ENCODE measurements at regions not wholly inside any gene's neighbourhood (a gene's known extent, or its start where the extent isn't known, plus 50 kb on each side); places are given as distances from the start of the nearest gene placed in this dataset.

- no peak for DNase-seq
Observed at GRCh38 chr7:35384761-35385700, 131.1 kb upstream of the TBX20 start.

DNA sequence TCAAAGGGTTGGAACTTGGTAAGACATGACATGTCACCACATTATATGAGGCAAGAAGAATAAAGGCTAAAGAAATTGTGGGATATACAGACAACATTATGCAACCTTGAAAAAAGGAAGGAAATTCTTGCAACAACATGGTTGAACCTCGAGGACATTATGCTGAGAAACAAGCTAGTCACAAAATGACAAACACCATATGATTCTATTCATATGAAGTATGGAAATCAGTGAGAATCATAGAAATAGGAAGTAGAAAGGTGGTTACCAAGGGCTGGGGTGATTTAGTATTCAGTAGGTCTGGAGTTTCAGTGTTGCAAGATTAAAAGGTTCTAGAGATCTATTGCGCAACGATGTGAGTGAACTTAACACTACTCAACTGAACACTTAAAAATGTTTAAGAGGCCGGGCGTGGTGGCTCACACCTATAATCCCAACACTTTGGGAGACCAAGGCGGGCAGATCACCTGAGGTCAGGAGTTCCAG lies 126.9 kb upstream of the TBX20 start:
- peak; percentile 93 to 94 for DNase-seq

DNA sequence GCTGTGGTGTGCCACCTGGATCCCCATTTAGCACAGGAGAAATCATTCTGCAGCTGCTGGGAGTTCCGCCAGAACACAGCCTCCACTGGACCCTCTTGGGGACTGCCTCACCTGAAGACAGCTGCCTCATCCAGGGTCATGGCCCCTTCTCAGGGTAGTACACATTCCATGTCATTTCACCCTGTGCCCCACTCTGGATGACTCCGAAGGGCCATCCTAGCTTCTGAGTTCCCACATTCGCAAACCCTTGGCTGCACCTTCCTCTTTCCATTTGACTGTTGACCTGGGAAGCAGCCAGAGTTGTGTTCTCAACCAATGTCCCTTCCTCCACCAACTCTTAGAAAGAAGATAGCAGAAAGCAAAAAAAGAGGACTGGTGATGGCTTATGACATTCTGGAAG lies 125.6 kb upstream of the TBX20 start:
- DNase-seq = no peak

DNA sequence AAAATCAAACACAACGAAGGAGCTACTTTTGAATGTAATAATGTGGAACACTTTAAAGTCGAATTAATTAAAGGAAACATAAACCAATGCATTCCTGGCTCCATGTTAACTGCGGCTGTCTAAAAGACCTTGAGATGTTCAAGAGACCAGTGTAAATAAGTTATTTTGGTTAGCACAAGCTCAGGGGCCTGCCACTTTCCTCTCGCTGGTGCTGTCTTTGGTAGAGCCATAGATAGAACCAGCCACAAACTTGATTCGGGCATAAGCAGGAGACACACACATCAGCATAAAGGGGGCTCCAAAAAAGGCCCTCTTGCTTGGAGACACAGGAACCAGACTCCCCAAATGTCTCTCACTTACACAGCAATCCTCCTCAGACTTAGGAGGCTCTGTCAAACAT lies 121.6 kb upstream of the TBX20 start:
- no peak for DNase-seq

- no peak for DNase-seq
Observed at GRCh38 chr7:35374858-35375257, 121.0 kb upstream of the TBX20 start.

DNA sequence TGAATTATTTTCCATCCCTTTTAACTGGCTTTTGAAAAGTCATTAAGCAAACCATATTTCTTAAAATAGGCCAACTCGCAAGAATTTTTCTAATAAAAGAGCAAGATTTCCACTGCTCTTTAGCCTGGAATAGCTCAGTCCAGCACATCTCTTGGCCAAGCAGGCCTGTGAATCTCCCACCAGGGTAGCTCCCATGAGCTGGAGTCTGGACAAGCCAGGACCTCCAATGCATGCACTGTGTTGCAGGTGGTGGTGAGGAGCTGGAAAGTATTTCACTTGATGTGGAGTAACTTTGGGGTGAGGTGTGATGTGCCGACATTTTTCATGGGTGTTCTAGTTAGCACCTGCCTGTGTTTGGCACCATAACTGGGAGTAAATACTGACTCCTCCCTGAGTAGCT lies 117.3 kb upstream of the TBX20 start:
- DNase-seq = no peak

DNA sequence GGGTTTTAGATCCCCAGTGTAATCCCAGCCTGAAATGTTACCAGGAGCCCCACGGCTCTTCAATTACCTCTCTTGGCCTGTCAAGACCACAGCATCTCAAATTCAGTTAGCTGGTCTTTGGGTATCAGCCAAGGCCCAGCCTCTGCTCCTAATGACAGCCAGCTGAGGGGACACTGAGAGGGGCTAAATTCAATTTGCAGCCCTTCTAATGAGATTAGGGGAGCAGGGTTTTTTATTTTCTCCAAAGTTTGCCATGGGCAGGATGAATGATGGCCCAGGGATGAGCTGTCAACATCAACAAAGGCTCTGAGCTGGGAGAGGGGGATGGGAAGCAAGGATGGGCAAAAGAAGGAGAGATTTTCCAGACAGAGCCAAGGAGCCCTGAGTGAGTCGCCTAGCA lies 116.8 kb upstream of the TBX20 start:
- no peak for DNase-seq

DNA sequence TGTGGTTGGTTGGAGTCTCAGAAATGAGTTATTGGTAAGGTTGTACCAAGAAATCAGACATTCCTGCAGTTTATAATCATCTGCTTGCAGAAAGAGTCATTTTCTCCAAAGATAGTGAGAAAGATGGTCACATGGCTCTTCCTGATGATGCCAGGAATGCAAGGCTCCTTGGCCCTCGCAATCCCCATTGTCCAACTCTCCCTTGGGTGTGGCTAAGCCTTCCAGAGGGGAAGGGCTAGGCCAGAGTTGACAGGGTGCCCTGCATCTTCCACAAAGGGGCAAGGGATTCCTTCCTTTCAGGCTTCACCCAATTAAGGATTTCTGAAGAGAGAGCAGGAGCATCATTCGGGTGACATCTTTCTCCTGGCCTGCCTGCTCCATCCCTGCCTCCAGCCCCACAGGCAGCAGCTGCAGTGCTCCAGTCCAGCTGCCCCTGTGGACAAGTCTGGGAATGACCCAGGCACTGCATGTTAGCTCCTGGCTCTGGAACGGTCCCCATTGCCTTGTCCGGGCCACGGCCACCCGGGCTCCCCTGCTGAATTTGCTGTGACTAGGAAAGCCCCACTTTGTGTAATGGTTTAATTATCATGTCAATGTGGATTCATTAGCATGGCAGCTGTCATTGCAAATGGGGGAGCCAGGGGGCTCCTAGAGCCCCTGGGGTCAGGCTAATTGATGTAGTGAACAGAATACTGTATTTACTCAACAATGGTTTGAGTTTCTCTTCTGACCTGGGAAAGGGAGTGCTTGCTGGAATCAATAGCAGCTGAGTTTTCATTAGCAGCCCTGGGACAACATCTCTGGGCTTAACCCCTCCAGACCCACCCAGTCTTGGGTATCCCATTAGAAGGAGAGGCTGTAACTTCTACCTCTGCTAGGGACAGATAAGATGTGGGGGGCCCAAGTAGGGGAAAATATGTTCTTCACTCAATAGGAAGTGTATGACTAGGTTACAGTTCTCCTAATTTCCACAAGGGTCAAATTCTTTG lies 112.6 kb upstream of the TBX20 start:
- DNase-seq = no peak

- DNase-seq = no peak
Observed at GRCh38 chr7:35365523-35365922, 111.6 kb upstream of the TBX20 start.

DNA sequence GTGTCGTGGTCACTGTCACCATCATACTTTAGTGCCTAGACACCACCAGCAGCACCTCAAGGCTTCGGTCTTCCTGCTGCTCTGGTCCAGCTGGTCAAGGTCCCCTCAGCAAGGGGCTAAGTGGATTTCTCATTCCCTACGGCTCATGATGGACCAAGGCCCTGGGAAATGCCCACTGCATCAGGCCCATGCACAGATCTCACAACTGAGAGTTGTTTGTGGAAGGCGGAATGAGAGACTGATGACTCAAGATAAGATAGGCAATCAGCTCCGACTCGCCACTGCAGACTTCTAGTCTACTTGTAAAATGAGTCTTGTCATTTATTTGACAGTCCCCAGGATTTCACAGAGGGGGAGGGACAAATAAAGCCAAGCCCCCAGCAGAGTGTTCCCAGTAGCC lies 108.4 kb upstream of the TBX20 start:
- DNase-seq = no peak

GRCh38 chr7:35359423-35359822 lies 105.5 kb upstream of the TBX20 start:
- DNase-seq = no peak

DNA sequence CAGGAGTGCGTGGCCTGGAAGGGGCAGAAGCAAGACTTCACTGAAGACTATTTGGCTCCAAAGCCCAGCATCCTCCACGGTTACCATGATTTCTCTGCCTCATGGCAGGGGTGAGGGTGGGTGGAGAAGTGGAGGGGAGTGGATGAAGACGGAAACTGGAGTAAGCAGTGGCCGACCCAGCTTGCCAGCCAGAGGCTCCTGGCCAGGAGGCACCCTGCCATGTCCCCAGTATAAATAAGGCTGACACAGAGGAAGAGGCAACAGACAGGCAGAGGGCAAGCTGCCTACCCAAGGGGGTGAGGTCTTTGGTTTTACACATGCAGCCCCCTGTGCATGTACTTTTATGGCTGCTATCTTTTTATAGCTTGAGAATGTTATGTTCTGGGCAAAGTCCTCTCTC lies 102.6 kb upstream of the TBX20 start:
- DNase-seq = no peak

DNA sequence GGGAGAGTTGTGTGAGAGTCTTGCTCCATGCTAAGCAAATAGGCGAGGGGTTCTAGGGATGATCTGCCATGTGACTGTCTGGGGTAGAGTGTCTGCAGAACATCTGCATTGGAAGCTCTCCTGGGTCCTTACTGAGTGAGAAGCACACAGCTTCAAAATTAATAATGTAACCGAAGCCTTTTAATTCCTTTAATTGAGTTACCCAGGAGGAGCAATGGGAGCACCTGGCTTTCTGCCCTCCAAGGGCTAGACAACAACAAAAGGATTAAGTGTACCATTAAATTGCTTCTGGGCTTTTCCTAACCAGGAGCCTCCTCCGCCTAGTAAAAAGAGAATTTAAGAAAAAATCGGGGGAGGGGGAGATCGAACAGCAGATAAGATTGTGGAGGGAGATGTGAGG lies 102.0 kb upstream of the TBX20 start:
- DNase-seq = no peak

DNA sequence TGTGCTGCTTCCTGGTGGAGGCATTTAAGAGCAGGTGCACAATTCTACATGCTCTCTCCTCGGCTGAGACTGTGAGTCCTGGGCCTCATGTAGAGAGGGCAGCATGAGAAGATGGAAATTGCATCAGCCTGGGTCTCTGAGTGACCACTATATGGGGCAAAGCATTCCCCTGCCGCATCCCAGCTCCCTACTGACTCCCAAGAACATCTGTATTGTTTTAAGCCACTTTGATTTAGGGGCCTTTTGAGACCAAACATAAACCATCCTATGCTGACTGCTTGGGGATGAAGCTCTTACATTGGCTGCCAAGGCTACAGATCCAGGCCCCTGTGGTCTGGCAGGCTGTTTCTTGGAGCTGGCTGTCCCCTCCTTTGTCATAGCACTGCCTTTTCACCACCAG lies 101.3 kb upstream of the TBX20 start:
- no peak for DNase-seq

DNA sequence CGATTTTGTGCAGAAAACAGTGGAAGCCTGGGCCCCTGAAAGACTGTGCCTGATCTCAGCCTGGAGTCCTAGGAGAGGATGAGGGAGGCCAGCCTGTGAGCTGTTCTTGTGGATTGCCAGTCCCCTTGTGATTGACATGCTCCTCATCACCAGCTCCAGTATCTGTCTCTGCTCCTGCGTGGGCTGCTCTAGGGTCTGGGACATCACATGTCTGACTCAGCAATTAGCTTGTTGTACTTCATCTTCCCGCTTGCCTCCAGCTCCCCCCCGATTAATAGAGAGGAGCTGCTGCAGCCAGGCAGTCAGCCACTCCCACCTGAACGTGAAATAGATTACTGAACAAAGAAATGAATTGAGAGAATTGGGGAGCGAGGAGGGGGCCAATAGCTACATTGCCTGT lies 99.6 kb upstream of the TBX20 start:
- DNase-seq = no peak

- no peak for DNase-seq
Observed at GRCh38 chr7:35351466-35351865, 97.6 kb upstream of the TBX20 start.

DNA sequence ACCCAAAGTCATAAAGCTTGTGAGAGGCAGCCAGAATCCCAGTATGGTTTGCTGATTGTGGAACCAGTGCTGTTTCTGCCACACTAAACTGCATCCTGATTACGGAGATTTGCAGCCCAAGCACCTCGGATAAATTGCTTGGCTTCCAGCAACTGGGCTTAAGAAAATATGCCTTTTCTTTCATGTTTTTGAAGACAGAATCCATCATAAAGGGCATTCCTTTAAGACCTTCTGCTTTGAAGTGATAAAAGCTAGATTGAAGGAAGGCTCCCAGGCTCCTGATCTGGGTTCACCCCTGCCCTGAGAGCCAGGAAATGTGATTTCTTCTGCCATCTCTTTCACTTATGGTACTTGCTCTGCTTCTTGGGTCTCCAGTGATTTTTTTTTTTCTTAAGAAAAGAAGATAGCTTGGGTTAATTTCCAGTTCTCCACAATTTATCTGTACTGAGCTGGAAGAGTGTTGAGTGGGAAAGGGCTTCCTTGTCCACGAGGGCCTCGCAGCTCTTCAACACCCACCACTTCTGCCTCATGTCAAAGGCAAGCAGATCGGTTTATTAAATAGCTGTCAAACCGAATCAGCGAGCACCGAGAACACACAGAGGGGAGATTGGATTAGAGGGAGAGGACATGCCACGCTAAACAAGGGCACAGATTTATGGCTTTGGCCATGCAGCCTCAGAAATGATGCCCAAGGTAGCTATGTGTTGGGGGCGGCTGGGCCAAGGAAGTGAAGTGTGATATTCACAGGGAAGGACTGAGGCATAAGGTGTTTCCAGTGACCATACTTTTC lies 94.9 kb upstream of the TBX20 start:
- DNase-seq = no peak

- no peak for DNase-seq
Observed at GRCh38 chr7:35342786-35343185, 88.9 kb upstream of the TBX20 start.

DNA sequence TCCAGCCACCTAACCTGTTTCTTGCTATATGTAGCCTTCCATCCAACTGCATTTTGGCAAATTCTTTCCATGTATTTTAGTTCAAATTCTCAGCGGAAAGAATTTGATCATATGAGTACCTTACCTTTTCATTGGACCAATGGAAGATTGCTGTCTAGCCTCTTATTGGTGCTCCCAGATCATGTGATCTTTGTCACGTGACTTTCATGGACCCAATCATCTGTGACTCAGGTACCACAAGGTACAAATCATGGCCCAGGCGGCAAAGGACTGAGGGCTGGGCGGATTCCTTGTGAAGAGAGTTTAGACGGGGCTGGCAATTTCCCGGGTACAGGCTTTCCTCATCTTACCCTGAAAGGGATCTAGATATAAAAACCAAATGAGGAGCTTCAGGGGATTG lies 85.9 kb upstream of the TBX20 start:
- no peak for DNase-seq

DNA sequence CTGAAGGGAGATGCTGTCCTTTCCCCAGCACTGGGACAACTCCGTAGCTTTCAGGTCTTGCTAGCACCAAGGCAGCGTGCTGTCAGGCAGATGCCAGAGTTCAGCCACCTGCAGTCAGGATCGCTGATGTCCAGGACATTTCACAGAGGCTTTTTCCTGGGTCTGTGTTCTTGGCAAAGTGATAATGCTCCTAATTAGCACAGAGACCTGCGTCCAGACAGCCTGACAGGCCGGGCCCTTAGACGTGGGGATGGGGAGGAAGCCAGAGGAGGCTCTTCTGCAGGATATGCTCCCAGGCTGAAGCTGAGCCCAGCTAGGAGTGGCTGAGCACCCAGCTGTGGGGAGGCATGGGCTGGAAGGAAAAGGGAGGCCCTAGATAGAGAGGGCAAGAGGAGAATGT lies 82.5 kb upstream of the TBX20 start:
- DNase-seq = no peak

DNA sequence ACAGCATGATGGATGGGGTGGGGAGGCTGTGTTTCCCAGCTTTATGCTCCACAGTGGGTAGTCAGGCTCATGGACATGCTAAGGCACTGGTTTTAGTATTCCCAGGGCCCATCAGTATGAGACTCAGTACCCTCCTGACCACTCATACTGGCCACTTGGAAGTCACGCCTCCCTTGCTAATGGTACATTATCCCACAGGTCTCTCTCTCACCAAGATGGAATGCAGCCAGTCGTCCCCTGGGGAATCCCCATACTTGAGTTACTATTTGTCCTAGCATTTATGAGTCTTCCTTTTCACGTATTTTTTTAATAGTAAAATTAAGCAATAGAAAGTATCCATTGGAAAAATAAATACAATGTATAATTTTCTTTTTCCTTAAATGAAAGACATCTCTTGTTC lies 80.6 kb upstream of the TBX20 start:
- no peak for DNase-seq

- no peak for DNase-seq
Observed at GRCh38 chr7:35333265-35333664, 79.4 kb upstream of the TBX20 start.
